ENCODE measurements at regions not wholly inside any gene's neighbourhood (a gene's known extent, or its start where the extent isn't known, plus 50 kb on each side); places are given as distances from the start of the nearest gene placed in this dataset.

- Histone ChIP-seq H3K4me1 (no peaks in the 10 kb centered on the region), H3K27ac (no peak overlapping the region), H3K4me3 (no peak overlapping the region), H3K36me3 (no peaks in the 10 kb centered on the region), H3K27me3 (no peaks in the 10 kb centered on the region), H3K9me3 (no peaks in the 10 kb centered on the region)
- no peak for DNase-seq
- intact Hi-C loops (cut with DNase I), result no loop called here
- TF ChIP-seq, protein P1, sequence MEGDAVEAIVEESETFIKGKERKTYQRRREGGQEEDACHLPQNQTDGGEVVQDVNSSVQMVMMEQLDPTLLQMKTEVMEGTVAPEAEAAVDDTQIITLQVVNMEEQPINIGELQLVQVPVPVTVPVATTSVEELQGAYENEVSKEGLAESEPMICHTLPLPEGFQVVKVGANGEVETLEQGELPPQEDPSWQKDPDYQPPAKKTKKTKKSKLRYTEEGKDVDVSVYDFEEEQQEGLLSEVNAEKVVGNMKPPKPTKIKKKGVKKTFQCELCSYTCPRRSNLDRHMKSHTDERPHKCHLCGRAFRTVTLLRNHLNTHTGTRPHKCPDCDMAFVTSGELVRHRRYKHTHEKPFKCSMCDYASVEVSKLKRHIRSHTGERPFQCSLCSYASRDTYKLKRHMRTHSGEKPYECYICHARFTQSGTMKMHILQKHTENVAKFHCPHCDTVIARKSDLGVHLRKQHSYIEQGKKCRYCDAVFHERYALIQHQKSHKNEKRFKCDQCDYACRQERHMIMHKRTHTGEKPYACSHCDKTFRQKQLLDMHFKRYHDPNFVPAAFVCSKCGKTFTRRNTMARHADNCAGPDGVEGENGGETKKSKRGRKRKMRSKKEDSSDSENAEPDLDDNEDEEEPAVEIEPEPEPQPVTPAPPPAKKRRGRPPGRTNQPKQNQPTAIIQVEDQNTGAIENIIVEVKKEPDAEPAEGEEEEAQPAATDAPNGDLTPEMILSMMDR (IDR thresholded peaks at IDR 0.05), result no peak
- no peak for TF ChIP-seq POLR2A (IDR thresholded peaks at IDR 0.05)
- ATAC-seq, result no peak
- 56% methylated on average over 2 of the region's 2 CpGs for WGBS (ENCODE audit: insufficient coverage, low coverage, low lambda C conversion rate, missing lambda C conversion rate)
Measured at GRCh38 chr7:24018331-24018730, 265.7 kb upstream of the NPY start.

DNA sequence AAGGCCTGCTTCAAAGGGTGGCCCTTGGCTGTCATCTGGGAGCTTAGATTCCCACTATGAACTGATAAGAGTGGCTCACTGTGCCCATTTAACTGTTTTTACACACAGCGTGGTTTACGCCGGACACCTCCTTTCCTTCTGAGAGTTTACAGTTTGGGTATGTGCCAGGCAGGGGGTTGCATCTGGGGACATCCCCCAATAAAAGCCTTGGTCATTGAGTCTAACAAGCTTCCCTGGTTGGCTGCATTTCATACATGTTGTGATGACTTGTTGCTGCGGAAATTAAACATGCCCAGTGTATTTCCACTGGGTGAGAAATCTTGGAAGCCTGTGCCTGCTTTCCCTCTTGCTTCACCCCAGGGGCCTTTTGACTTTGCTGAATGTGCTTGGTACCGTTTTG lies 264.1 kb upstream of the NPY start:
- Histone ChIP-seq H3K27me3 (no peaks in the 10 kb centered on the region), H3K27ac (no peak overlapping the region), H3K4me1 (no peaks in the 10 kb centered on the region), H3K9me3 (no peaks in the 10 kb centered on the region), H3K36me3 (no peaks in the 10 kb centered on the region), H3K4me3 (no peak overlapping the region)
- WGBS (ENCODE audit: insufficient coverage, low coverage, low lambda C conversion rate, missing lambda C conversion rate), result 75% methylated on average over 4 of the region's 5 CpGs
- no peak for TF ChIP-seq POLR2A (IDR thresholded peaks at IDR 0.05)
- TF ChIP-seq, protein P1 (IDR thresholded peaks at IDR 0.05), result no peak
- ATAC-seq, result no peak
- intact Hi-C loops (cut with DNase I), result no loop called here
- no peak for DNase-seq

GRCh38 chr7:24024276-24025068 lies 259.5 kb upstream of the NPY start:
- ATAC-seq (no peak), DNase-seq (no peak)
- H3K27me3 ChIP-seq, result no peaks in the 10 kb centered on the region
- TF ChIP-seq, protein P1 (IDR thresholded peaks at IDR 0.05), result no peak
- no peak for TF ChIP-seq POLR2A (IDR thresholded peaks at IDR 0.05)
- 58% methylated on average over 5 of the region's 6 CpGs for WGBS (ENCODE audit: insufficient coverage, low coverage, low lambda C conversion rate, missing lambda C conversion rate)
- H3K4me3 ChIP-seq, result no peak overlapping the region
- no peaks in the 10 kb centered on the region for H3K4me1 ChIP-seq
- H3K9me3 ChIP-seq, result no peaks in the 10 kb centered on the region
- no peaks in the 10 kb centered on the region for H3K36me3 ChIP-seq
- H3K27ac ChIP-seq, result no peak overlapping the region
- intact Hi-C loops (cut with DNase I), result no loop called here

DNA sequence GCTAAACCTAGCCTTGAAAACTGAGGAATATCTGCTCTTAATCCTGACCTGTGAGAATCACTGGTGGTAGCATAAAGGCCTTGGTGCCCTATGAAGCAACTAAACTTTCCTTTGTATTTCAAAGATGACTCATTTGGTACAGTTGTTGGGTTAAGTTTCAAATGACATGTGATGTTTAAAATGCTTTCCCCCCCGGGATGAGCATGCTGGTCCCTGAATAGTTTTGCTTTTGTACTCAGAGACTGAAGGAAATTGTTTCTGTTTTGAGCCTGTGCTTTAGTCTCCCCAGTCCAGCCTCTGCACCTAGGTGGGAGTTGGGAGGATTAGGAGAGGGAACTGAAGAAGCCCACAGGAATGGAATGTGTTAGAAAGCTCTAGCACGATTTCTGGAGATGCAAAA lies 258.9 kb upstream of the NPY start:
- WGBS (ENCODE audit: insufficient coverage, low coverage, low lambda C conversion rate, missing lambda C conversion rate), result 25% methylated on average over 2 of the region's 2 CpGs
- TF ChIP-seq, protein P1 (IDR thresholded peaks at IDR 0.05), result no peak
- no peak for TF ChIP-seq POLR2A (IDR thresholded peaks at IDR 0.05)
- ATAC-seq, result no peak
- no peaks in the 10 kb centered on the region for H3K4me1 ChIP-seq
- no peaks in the 10 kb centered on the region for H3K9me3 ChIP-seq
- DNase-seq, result no peak
- H3K36me3 ChIP-seq, result no peaks in the 10 kb centered on the region
- intact Hi-C loops (cut with DNase I), result no loop called here
- no peak overlapping the region for H3K27ac ChIP-seq
- no peak overlapping the region for H3K4me3 ChIP-seq
- H3K27me3 ChIP-seq, result no peaks in the 10 kb centered on the region
